Caco-2 (cell line): ENCODE measurements at regions not wholly inside any gene's neighbourhood (a gene's known extent, or its start where the extent isn't known, plus 50 kb on each side); places are given as distances from the start of the nearest gene placed in this dataset.

Source experiments
- BruUV-seq: library from RNA; stranded (reverse); fragments of 400-500 nt; replicated peaks from 2 replicates; lab custom pipeline; 2021; lab: Mats Ljungman, UMichigan
- CTCF ChIA-PET: fragments of 300-600 bp; sonication (Branson Sonifier 250); formaldehyde crosslinking; loops from one replicate; lab custom pipeline; 2022; ENCODE audit warnings: antibody characterized with exemption; lab: Charles Lee
- POLR2A ChIA-PET: fragments of 300-600 bp; sonication (Branson Sonifier 250); formaldehyde crosslinking; loops from one replicate; lab custom pipeline; 2022; ENCODE audit warnings: antibody characterized with exemption; lab: Charles Lee
- DNase-seq, 2 experiments: peaks; one replicate each; pipeline versions ENCODE4 v3.0.0 to v3.0.0-alpha.2; 2020 to 2022
- H3K27me3 ChIP-seq: replicated peaks from 2 replicates; pipeline ENCODE4 v1.6.0; 2011; ENCODE audit warnings: low read length; ENCODE audit not compliant: control insufficient read depth, insufficient read depth
- H3K36me3 ChIP-seq: 2 replicates; pipeline ENCODE4 v1.5.1; 2011; ENCODE audit warnings: low read length; ENCODE audit not compliant: control insufficient read depth, insufficient read depth
- H3K4me1 ChIP-seq: fragments of 250-450 bp; sonication (Bioruptor Pico); 2 replicates; pipeline ENCODE4 v1.5.1; 2020; ENCODE audit warnings: mild to moderate bottlenecking
- H3K4me3 ChIP-seq: 2 replicates; pipeline ENCODE4 v1.5.1; 2011; ENCODE audit warnings: low read depth, mild to moderate bottlenecking, control low read depth, low read length
- H3K9me3 ChIP-seq: fragments of 250-450 bp; sonication (Bioruptor Pico); 2 replicates; pipeline ENCODE4 v1.5.1; 2020; ENCODE audit warnings: mild to moderate bottlenecking, moderate library complexity
- H3K27ac Mint-ChIP-seq: one replicate; pipeline ENCODE4 v1.8.0; 2022; ENCODE audit warnings: mixed read lengths; ENCODE audit not compliant: unreplicated experiment
- H3K27me3 Mint-ChIP-seq: one replicate; pipeline ENCODE4 v1.8.0; 2022; ENCODE audit warnings: mixed read lengths; ENCODE audit not compliant: insufficient read depth, unreplicated experiment
- H3K36me3 Mint-ChIP-seq: one replicate; pipeline ENCODE4 v1.8.0; 2022; ENCODE audit warnings: mild to moderate bottlenecking, mixed read lengths; ENCODE audit not compliant: insufficient read depth, unreplicated experiment
- H3K4me1 Mint-ChIP-seq: one replicate; pipeline ENCODE4 v1.8.0; 2022; ENCODE audit warnings: low read depth, mixed read lengths; ENCODE audit not compliant: unreplicated experiment
- H3K4me3 Mint-ChIP-seq: one replicate; pipeline ENCODE4 v1.8.0; 2022; ENCODE audit warnings: mild to moderate bottlenecking, moderate library complexity, mixed read lengths; ENCODE audit not compliant: unreplicated experiment
- H3K9me3 Mint-ChIP-seq: one replicate; pipeline ENCODE4 v1.8.0; 2022; ENCODE audit warnings: mixed read lengths; ENCODE audit not compliant: unreplicated experiment
- CTCF ChIP-seq, 2 experiments: fragments of 200-600 bp in 1 of 2; IDR thresholded peaks; 1 replicate in 1 of 2; 2 replicates in 1 of 2; pipeline versions ENCODE4 v1.5.1 to v1.8.0; 2011 to 2022; ENCODE audit warnings: antibody characterized with exemption in 1 of 2, control low read depth in 1 of 2, inconsistent platforms in 1 of 2, low read depth in 1 of 2, low read length in 1 of 2, mild to moderate bottlenecking in 1 of 2, moderate library complexity in 1 of 2; ENCODE audit not compliant: insufficient read depth in 1 of 2, severe bottlenecking in 1 of 2, unreplicated experiment in 1 of 2
- intact Hi-C: fragments of 100-400 bp; cut with micrococcal nuclease; formaldehyde crosslinking; loops from one replicate; pipeline ENCODE4 v1.10.0; 2022; ENCODE audit not compliant: unreplicated experiment

- CTCF ChIA-PET = no interaction called here
- POLR2A ChIA-PET = no interaction called here
Observed at GRCh38 chr17:77809814-77810213, 148.7 kb upstream of the TNRC6C start.

DNA sequence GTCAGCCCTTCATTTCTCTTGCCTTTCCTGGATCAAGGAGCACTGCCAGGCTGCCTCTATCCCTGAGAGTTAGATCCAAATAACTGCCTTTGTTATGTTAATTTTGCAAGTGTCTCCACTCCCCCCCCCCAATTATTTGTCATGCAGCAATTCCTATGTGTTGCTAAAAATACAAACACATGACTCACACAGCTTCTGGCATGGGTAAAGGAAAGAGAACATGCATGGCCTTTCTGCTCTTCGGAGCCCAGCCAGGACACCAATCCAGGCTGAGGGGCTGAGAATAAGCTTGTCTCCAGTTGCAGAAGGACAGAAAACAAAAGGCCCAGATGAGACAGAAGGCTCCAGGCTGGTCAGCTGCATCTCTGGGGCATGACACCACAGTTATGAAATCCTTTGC is 148.0 kb upstream of the TNRC6C start:
- H3K4me3 ChIP-seq = no peak overlapping the region
- Mint-ChIP-seq H3K4me3 (no peak overlapping the region), H3K27me3 (peaks cover 4% of the 10 kb centered on the region), H3K4me1 (no peaks in the 10 kb centered on the region), H3K36me3 (no peaks in the 10 kb centered on the region), H3K27ac (no peak overlapping the region), H3K9me3 (no peaks in the 10 kb centered on the region)
- TF ChIP-seq CTCF (IDR thresholded peaks at IDR 0.05; ENCODE audit: insufficient read depth in 1 of 2, low read depth in 1 of 2, low read length in 1 of 2, severe bottlenecking in 1 of 2, unreplicated experiment in 1 of 2) = no peak
- no peaks in the 10 kb centered on the region for H3K4me1 ChIP-seq
- no TSS peak for BruUV-seq
- intact Hi-C loops = no loop called here
- POLR2A ChIA-PET = no interaction called here
- no peaks in the 10 kb centered on the region; the same call in 1 of the 2 replicates for H3K27me3 ChIP-seq
- no peaks in the 10 kb centered on the region for H3K9me3 ChIP-seq
- no peaks in the 10 kb centered on the region for H3K36me3 ChIP-seq
- CTCF ChIA-PET = no interaction called here
- no peak for DNase-seq

More at GRCh38 chr17:77809814-77810213, 148.7 kb upstream of the TNRC6C start:
- Histone ChIP-seq H3K9me3 (no peaks in the 10 kb centered on the region), H3K4me3 (no peak overlapping the region), H3K27me3 (no peaks in the 10 kb centered on the region; the same call in 1 of the 2 replicates), H3K4me1 (no peaks in the 10 kb centered on the region), H3K36me3 (no peaks in the 10 kb centered on the region)
- intact Hi-C loops = no loop called here
- no peak for TF ChIP-seq CTCF (IDR thresholded peaks at IDR 0.05; ENCODE audit: insufficient read depth in 1 of 2, low read depth in 1 of 2, low read length in 1 of 2, severe bottlenecking in 1 of 2, unreplicated experiment in 1 of 2)
- Mint-ChIP-seq H3K27ac (no peak overlapping the region), H3K4me3 (no peak overlapping the region), H3K4me1 (no peaks in the 10 kb centered on the region), H3K36me3 (no peaks in the 10 kb centered on the region), H3K9me3 (no peaks in the 10 kb centered on the region), H3K27me3 (peaks cover 7% of the 10 kb centered on the region)
- DNase-seq = no peak
- no TSS peak for BruUV-seq

- CTCF ChIA-PET = no interaction called here
Observed at GRCh38 chr17:77811521-77811920, 147.0 kb upstream of the TNRC6C start.

More at GRCh38 chr17:77811521-77811920, 147.0 kb upstream of the TNRC6C start:
- BruUV-seq = no TSS peak
- H3K4me3 ChIP-seq = no peak overlapping the region
- POLR2A ChIA-PET = no interaction called here
- H3K9me3 ChIP-seq = no peaks in the 10 kb centered on the region
- no peaks in the 10 kb centered on the region for H3K4me1 Mint-ChIP-seq
- H3K4me3 Mint-ChIP-seq = no peak overlapping the region
- H3K36me3 ChIP-seq = no peaks in the 10 kb centered on the region
- intact Hi-C loops = no loop called here
- no peak overlapping the region for H3K27ac Mint-ChIP-seq
- H3K4me1 ChIP-seq = no peaks in the 10 kb centered on the region
- no peak for TF ChIP-seq CTCF (IDR thresholded peaks at IDR 0.05; ENCODE audit: insufficient read depth in 1 of 2, low read depth in 1 of 2, low read length in 1 of 2, severe bottlenecking in 1 of 2, unreplicated experiment in 1 of 2)
- no peaks in the 10 kb centered on the region; the same call in 1 of the 2 replicates for H3K27me3 ChIP-seq
- peaks cover 4% of the 10 kb centered on the region for H3K27me3 Mint-ChIP-seq
- DNase-seq = no peak
- H3K36me3 Mint-ChIP-seq = no peaks in the 10 kb centered on the region
- H3K9me3 Mint-ChIP-seq = no peaks in the 10 kb centered on the region
